OCI-LY3 (cell line): ENCODE measurements at regions not wholly inside any gene's neighbourhood (a gene's known extent, or its start where the extent isn't known, plus 50 kb on each side); places are given as distances from the start of the nearest gene placed in this dataset.

Source experiments
- EZH2phosphoT487 ChIP-seq: fragments of 200-600 bp; shearing (Covaris generic); IDR thresholded peaks from 2 replicates; pipeline ENCODE4 v1.6.1; 2018; ENCODE audit warnings: antibody characterized with exemption, mixed run types, low read depth
- TF ChIP-seq, protein P1 (sequence below): fragments of 200-600, 300-600 bp; sonication (generic); IDR thresholded peaks from 2 replicates; pipeline ENCODE4 v1.5.1; 2014; ENCODE audit warnings: antibody characterized with exemption, low read length, low read depth

DNA sequence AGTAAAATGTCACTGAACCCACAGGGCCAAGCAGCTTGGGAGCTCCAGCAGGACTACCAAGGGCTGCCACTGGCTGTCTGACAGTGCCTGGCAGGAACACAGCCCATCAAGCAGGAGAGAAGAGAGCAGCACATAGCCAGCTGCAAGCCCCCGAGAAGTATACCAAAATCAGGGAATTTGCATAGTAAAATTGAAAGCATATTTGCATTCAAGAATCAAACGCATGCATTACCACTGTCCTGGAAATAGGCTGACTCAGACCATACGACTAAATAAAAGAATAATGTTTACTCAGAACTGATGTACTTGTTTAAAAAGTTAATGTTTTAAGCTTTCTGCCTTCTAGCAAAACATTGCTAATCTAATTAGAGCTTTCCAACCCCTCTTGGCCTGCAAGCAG, 298.1 kb downstream of the TFAP2B start:
- TF ChIP-seq, protein P1, sequence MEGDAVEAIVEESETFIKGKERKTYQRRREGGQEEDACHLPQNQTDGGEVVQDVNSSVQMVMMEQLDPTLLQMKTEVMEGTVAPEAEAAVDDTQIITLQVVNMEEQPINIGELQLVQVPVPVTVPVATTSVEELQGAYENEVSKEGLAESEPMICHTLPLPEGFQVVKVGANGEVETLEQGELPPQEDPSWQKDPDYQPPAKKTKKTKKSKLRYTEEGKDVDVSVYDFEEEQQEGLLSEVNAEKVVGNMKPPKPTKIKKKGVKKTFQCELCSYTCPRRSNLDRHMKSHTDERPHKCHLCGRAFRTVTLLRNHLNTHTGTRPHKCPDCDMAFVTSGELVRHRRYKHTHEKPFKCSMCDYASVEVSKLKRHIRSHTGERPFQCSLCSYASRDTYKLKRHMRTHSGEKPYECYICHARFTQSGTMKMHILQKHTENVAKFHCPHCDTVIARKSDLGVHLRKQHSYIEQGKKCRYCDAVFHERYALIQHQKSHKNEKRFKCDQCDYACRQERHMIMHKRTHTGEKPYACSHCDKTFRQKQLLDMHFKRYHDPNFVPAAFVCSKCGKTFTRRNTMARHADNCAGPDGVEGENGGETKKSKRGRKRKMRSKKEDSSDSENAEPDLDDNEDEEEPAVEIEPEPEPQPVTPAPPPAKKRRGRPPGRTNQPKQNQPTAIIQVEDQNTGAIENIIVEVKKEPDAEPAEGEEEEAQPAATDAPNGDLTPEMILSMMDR: no peak
- TF ChIP-seq EZH2phosphoT487: no peak
